GM19023 (cell line): ENCODE measurements at regions not wholly inside any gene's neighbourhood (a gene's known extent, or its start where the extent isn't known, plus 50 kb on each side); places are given as distances from the start of the nearest gene placed in this dataset.

ENCODE experiments used
- ATAC-seq: cut with Tn5 transposase; IDR thresholded peaks from one replicate; pipeline ENCODE4 v1.9.1; 2021; ENCODE audit warnings: mild to moderate bottlenecking, moderate library complexity; ENCODE audit not compliant: unreplicated experiment

DNA sequence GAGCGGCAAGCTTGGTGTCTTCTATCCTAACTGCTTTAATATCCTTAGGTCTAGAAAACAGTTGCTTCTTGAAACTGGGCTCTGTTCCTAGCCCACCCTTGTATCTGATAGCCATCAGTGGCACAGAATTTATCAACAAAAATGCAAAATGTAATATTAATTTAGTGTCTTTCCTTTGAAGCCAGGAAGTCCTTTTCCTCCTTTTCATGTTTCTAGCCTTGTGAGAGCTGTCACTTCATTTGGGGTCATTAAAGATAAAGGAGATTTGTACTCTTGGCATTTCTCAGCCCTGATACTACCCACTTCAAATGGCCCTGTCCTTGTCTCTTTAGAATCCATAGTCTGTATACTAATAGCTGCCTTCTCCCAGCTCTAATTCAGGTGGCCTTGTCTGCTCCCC is 111.0 kb downstream of the GAS1 start:
- no peak for ATAC-seq

DNA sequence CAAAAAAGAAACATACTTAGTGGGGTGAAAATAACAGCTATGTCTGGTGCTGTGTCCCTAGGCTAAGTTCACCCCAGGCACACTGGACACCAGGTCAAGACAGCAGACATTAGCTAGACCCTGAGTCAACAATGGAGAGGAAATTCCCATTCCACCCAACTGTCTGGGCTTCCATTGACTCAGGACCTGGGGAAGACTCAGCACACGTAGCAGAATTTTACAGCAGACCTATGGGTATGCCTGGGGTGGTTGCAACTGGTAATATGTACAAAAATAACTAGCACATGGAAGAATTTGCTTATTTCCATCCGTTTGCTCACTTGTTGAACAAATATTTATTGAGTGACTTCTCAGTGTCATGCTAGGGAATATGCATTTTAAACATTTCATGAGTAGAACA is 117.0 kb downstream of the GAS1 start:
- ATAC-seq, result no peak

DNA sequence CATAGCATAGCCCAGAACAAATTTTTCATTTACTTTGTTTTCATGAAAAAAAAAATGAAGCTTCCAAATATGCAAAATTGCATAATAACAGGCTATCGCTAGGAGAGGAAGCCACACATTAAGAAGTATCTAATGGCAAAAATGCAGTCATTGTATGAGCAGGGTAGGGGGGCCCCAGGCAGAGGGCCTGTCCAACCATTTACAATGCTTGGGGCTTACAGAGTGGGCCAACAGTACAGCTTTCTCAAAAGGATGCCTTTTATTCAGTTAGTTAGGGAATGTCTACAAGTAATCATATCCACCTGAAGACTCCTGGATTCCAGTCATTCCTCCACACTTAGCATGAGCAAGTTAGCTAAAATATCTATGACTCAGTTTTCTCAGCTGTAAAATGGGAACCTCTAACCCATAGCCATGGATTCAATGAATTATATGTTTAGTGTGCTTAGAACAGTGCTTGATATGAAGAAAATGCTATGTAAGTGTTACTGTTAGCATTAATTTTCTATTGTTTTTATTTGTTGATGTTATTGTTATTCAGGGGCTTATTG is 117.7 kb downstream of the GAS1 start:
- ATAC-seq, result no peak

DNA sequence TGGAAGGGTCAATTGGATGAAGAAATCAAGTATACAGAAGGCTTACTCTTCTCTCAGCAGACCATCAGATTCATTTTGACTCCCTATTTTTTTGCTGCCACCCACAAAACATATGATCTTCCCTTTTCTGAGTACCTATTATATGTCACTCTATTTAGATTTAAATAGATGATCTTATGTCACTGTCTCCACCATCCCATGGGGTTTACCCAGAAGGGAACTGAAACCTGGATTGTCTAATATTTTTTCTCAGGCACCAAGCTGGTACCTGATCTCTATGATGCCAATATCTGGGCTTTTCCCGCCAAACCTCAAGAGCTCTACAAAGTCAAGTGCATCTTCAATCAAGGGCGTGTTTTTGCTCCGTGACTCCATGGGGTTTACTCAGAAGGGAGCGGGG is 118.7 kb downstream of the GAS1 start:
- ATAC-seq, result no peak

DNA sequence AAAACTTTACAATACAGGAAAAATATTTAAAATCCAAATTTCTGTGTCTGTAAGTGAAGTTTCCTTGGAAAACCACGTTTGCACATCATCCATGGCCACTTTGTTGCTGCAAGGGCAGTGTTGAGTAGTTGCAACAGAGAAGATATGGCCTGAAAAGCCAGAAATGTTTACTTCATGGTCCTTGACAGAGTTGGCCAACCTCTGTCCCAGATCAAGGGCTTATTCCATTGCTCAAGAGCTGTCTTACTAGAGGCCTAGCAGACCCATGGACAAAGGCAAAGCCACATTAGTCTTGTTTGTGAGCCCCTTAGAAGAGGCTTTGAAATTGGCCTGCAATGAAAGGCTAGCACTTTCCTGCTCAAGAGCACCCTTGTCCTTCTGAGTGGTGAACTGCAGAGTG is 119.4 kb downstream of the GAS1 start:
- no peak for ATAC-seq

DNA sequence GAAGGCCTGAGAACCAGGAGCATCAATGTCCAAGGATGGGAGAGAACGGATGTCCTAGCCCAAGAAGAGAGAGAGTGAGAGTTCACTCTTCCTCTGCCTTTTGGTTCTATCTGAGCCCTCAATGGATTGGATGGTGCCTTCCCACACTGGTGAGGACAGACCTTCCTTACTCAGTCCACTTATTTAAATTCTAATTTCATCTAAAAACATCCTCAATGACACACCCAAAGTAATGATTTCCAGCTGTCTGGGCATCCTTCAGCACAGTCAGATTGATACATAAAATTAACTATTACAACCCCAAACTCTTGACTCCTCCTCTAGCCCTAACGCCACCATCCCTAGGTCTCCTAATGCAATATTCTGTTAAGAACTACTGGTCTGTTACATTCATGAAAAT is 122.0 kb downstream of the GAS1 start:
- ATAC-seq, result no peak

DNA sequence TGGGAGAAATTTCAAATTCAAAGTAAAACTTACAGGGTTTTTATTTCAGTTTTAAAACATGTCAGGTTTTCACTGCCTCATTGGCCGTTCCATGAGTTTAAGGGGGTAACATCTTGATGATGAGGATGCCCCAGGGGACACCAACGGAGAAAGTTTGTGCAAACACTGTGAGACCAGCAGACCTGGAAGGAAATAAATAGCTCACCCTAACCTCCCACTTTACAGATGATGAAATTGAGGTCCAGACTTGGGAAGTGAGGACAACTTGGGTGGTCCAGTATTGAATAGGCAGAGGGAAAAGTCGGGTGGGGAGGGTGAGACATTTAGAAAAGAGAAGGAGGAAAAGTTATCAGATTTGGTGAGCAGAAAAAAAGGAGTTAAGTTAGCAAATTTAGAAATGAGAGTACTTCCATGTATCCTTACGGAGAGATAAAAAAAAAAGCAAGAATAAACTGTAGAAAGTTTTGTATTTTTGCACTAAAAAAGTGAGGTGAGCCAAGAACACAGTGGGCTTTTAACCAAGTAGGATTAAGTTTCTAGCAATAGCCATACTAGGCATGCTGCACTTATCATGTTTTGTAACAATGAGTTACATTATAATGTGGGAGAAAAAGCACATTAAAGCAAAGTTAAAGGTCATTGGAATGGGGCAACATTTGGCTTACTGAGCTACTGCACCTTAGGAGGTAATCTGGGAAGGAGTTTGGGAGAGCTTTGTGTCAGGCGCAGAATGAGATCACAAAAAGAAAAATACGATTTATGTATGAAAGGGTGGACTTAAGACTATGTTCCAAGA is 125.1 kb downstream of the GAS1 start:
- ATAC-seq, result no peak

DNA sequence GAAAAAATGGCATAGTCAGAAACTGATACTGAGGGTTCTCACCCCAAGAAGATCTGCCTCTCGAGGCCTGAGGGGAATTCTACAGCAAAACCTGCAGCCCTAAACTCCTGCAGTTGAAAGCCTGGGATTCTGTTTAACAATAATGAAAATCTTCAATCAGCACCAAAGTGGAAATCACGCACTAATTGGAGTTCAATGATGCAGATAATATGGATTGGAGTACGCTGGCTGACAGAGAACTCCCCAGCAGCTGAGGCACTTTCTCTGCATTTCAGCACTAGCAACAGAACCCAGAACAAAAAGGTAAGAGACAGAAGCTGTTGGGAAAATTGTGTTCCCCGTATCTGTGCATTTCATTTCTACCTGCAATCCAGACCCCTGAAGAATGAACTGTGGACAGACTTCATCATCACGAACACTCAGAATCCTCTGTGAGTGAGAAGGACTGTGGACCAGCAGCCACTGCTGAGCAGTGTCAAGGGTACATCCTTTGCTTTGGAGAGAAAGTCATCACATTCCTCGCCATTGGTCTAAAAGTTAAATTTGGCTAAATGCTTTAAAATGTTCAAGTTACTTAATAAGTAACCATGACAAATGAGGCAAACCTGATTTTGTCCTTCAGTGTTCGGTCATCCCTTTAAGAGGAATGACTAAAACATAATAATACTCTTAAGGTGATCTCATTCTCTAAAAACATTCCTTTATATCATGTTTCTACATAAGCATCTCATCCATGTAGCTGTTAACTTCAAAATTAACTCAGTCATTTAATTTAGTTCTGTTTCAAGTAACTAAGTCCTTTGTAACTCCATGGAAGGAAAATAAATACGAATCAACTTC is 126.1 kb downstream of the GAS1 start:
- ATAC-seq, result no peak

DNA sequence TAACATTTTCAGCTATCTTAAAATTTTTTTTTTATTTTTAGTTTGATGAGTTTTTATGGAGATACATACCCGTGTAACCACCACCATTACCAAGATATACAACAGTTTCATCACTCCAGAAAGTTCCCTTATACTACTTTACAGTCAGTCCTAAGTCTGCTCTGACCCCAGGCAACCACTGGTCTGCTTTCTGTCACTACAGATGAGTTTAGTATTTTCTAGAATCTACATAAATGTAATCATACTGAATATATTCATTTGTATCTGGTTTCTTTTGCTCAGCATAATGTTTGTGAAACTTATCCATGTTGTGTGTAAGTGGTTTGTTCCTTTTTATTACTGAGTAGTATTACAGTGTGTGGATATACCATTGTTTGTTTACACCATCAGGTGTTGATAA is 127.8 kb downstream of the GAS1 start:
- no peak for ATAC-seq

DNA sequence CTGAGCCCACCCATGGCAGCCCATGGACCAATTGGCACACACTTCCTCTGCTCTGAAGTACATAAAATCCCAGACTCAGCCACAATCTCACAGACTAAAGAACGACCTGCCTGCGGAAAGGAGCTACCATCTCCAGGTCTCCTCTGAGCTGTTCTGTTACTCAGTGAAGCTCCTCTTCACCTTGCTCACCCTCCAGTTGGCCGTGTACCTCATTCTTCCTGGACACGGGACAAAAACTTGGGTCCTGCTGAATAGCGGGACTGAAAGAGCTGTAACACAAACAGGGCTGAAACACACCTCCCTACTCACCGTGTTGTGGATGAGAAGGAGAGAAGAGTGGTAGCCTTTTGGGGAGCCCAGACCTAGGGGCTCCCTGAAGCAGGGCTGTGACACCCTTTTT is 128.7 kb downstream of the GAS1 start:
- no peak for ATAC-seq

DNA sequence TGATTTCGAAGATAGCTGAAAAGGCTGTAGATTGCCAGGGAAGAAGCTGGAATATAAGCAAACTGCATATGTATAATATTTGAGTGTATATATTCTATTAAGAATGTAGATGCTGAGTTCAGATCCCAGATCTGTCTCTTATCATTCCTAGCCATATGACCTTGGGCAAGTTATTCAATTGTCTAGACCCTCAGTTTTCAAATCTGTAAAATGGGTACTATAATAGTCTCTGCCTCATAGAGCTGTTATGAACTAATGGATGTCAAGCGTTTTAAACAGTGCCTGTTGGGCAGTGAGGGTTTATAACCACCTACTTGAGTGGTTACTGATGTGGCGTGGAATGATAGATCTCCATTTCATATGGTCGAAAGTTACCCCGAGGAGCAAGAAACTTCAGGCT is 130.4 kb downstream of the GAS1 start:
- no peak for ATAC-seq

DNA sequence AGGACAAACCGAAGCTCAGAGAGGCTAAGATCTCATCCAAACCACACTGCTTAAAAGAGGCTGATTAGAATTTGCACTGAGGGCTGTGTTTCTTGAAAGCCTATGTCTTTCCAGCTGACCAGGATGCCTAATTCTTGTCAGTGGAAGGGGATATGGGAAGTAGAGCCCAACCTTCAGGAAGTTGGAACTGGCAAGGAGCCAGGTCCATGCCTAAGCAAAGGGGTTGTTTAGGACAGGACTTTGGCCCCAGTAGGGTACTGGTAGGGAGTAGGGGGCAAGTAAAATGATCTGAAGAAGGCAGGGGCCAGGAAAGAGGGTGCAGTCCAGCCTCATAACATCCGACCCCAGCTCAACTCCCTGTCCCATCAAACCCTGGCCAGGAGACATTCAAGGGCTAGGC is 130.9 kb downstream of the GAS1 start:
- no peak for ATAC-seq

DNA sequence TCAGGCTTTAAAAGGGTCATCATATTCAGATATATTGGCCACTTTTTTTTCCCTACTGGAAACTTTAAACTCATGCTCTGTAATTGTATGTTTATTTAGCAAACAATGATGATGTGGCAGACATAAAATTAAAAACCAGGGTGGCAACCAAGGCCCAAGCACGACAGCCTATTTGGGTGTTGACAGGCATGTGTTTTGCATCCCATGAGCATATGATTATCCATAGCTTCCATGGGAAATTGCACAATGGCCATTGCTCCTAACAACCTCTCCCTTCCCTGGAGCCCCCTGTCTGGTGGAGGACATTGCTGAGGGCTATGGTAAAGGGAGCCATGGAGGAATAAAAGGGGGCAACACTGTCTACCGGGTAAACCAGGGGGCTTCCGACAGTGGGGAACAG is 134.7 kb downstream of the GAS1 start:
- no peak for ATAC-seq

DNA sequence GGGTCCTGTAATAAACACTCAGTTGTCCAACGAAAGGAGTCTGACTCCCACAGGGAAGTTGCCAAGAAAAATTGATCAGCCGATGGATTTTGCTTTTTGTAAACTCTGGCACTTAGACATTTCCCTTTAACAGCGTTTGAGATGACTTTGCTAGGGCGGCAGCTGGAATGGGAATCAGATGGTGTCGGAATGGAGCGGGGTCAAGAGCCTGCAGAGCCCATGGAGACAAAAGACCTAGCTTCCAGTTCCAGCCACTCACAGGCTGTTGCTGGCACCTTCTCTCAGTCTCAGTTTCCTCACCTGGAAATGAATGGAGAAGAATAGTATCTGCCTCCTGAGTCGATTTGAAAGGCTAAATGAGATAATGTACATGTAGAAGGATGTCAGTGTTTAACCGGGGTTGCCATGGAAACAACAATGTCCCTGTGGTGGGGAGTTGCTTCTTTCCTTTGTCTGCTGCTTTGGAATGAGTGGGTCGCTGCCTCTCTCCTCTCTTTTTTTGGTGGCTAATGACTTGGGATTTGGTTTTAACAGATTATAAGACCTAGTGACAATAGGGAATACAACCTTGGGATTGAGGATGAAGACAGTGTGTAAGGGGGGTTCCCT is 137.4 kb downstream of the GAS1 start:
- no peak for ATAC-seq

DNA sequence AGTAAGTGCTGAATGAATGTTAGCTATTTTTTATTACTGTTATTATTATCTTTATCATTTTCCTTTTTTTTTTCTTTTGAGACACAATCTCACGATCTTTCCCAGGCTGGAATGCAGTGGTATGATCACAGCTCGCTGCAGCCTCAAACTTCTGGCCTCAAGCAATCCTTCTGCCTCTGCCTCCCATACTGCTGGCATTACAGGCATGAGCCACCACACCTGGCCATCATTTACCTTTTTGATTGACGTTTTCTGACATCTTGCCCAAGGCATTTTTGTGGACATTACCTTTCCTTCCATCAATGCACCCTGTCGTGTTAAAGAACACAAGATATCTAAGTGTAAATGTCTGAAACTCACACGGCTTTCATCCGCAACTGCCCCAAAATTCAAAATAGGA is 138.2 kb downstream of the GAS1 start:
- ATAC-seq, result no peak

DNA sequence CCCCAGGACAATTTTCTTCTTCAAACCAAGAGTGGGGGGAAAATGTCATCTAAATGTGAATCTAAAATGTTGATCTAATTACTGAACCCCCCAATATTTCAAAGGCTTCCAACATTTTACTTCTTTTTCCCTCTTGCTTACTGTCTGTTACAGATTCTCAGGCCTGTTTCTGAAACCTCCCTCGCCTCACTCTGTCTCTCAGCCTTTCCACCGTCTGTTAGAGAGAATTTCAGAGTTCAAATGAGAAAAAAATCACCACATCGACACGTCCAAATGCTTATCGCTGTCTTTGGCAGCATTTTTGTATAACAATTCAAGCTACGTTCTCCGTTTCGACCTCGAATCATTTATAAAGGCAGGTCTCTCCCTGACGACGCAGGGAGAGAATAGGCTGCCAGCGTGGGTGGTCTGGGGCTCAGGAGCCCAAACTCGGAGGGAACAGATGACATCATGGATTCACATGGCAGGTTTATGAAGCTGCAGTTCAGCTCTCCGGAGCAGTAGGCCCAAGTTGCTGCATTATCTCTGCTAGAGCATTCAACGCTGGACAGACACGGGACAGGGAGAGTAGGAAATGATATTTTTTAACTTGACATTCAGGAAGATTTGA is 139.8 kb downstream of the GAS1 start:
- ATAC-seq, result no peak

DNA sequence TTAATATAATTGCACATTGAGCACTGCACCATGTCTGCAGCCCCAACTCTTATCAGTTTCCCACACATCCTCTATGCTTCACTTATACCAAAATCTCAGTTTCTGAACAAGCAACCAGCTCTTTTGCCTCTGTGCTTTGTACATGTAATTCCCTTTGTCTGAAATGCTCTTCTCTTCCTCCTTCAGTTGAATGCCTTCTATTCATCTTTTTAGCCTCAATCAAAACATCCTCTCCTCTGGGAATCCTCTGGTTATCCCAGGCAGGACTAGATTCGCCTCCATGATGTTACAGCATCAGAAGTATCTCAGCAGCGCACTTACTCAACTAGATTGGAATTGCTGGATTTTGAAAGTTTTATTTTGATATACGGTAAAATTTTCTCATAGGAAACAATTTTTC is 143.3 kb downstream of the GAS1 start:
- ATAC-seq, result no peak

DNA sequence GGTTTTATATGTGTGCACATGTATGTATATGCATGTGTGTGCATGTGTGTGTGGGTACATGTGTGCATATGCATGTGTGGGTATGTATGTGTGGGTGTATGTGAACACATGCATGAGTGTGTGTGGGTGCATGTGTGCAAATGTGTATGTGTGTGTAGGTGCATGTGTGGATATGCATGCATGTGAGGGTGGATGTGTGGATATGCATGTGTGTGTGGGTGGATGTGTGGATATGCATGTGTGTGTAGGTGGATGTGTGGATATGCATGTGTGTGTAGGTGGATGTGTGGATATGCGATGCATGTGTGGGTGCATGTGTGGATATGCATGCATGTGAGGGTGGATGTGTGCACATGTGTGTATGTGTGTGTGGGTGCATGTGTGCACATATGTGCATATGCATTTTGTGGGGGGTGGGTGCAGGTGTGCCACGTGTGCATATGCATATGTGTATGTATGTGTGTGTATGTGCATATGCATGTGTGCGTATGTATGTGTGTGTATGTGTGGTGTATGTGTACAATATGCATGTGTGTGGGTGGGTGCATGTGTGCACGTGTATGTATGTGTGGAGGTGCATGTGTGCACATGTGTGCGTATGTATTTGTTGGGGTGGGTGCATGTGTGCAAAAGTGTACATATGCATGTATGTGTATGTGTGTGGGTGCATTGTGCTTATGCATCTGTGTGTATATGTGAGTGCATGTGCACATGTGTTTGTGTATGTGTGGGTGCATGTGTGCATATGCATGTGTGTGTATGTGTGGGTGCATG is 144.2 kb downstream of the GAS1 start:
- ATAC-seq, result no peak

DNA sequence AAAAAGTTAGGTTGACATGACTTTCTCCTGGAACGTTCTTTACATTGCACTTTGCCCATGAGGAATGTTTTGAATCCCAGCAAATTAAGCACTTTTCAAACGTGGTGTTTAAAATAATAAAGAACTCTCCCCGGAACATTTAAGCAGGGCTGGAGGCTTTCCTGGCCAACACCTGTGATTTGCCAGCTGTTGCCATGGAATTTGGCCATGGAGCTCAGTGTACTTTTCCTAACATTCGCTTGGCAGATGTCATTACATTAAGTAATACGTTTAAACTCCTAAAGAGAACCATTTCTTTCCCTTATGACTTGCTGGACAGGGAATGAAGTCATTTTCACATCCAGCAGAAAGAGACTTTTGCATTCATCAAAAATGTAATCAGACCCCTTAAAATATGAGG is 146.1 kb downstream of the GAS1 start:
- ATAC-seq, result no peak

DNA sequence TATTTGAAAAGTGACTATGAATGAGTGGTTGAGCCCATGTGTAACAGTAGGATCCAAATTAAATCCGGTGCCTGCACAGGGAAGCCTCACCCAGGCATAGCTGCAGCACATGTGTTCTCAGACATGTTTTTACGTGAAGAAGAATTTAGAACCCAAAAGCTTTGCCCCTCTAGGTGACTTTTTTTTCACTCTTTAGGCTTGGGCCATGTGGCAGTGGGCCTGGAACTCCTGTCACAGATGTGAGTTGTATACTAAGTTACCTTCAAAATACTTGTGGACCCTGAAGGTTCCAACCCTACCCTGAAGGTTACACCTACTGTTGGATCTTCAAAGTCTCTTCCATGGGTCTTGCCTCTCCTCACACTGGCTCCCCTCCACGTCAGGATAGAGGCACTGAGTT is 146.6 kb downstream of the GAS1 start:
- no peak for ATAC-seq

DNA sequence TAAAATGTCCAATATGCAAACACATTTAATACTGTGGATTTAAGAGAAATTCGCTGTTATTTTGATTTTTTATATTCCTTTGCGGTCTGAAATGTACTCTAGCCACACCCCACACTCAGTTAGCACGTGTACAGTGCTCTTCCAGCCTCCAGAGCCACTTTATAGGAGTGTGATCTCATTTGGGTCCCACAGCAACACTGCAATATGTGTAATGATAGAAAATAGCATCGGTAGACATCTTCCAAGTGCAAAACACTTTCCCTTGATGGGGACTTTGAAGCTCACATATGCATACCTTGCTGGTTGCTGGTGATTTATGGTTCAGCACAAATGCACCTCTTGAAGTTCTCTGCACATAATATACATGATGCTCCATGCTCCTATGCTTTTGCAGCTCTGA is 148.3 kb downstream of the GAS1 start:
- no peak for ATAC-seq
